CD4-positive, alpha-beta T cell treated with Interleukin-15 for 4 hours (primary cell): ENCODE measurements at regions not wholly inside any gene's neighbourhood (a gene's known extent, or its start where the extent isn't known, plus 50 kb on each side); places are given as distances from the start of the nearest gene placed in this dataset.

Experiments used
- DNase-seq: peaks from one replicate; pipeline ENCODE4 v3.0.0-alpha.2; 2020; ENCODE audit warnings: low spot score

DNA sequence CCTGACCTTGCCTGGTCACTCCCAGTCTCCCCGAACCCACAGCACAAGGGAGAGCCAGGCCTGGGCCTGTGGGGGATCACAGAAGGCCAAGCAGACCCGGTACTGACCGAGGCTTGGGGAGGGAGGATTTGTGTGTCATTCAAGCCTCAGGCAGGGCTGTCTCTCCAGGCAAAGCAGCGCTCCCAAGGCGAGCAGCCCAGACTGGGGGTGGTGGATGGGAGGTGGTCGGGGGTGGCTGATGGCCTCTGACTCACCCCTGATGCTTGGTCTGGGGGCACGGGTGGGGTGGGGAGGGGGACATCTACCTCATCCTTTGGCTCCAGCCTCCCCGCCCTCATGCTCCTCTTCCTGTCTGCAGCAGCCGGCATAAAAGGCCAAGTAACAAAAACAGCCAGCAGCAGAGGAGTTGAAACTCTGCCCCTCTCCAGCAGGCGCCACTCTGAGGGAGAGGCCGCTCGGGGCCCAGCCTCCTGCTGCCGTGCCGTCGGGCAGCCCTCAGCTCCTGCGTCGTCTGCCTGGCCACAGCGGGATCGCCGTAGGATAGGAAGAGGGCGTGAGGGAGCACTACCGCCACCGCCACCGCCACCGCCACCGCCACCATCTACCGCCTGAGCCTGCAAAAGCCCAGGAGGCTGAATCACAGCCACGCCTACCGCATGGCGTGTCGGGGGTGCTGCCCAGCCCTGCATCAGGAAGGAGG lies 166.0 kb downstream of the OLFM1 start:
- no peak for DNase-seq

DNA sequence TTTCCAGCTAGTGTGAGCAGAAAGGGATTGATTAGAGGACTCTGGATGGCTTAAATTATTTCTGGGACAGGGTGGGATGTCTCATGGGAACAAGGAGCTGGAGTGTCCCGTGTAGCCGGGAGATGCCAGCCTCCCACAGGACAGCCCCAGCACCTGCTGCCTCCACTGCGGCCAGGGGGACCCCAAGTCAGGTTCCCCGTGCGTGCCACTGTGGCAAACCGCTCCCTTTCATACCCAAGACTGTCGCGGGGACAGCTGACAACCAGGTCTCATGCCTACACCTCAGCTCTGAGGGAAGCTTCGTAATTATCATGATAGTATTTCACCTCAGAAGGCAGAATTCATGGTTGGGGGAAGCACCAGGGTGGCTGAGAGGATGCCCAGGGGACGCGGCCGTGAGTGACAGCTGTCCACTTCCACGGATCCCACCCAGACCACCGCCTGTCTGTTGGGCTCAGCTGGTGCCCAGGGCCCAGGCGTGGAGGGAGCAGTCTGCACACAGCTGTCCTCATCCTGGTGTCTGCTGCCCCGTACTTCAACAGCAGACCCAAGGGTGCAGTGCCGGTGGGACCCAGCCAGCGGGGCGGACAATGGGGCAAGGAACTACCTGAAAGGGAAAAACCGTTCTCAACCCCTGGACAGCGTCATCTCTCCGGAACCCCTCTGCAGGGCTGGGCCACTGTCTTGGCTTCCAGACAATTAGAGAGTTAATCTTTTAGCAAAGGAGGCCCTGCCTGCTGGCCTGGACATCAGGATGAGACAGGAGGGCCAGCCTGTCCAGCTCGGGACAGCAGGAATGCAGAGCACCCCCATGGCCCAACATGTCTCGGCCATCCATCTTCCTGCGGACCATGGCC lies 166.9 kb downstream of the OLFM1 start:
- no peak for DNase-seq

DNA sequence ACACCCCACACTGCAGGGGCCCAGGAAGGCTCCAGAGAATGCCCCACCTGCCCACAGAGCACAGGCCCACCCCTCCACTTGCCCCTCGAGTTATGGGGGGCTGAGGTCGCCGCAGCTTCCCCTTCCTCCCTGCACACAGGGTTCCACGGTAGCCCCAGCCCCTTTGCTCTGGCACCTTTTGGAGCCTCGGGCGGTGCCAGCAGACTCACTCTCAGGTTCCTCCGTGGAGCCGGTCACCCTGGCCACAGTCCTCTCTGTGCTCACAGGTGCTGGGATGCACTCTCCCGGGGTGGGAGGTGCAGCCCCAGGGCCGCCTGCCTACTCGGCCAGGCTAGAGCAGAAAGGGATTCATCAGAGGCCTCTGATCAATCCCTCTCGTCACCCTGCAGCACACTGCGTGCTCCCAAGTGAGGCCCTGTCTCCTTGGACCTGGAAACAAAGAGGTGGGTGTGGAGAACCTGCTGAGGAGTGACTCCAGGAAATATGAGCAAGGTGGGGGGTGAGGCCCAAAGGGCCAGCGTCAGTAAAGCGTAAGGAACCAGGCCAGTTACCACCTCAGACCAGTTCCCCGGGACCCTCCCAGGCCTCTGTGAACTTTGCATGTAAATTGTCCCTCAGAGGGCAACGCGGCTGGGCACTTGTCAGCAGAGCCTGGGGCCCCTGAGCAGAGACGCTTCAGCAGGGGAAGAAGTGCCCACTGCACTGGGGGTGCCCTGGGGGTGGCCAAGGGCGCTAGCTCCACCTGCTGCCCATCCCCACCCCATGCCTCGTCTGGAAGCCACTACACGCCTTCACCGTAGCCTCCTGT lies 167.8 kb downstream of the OLFM1 start:
- DNase-seq, result no peak

DNA sequence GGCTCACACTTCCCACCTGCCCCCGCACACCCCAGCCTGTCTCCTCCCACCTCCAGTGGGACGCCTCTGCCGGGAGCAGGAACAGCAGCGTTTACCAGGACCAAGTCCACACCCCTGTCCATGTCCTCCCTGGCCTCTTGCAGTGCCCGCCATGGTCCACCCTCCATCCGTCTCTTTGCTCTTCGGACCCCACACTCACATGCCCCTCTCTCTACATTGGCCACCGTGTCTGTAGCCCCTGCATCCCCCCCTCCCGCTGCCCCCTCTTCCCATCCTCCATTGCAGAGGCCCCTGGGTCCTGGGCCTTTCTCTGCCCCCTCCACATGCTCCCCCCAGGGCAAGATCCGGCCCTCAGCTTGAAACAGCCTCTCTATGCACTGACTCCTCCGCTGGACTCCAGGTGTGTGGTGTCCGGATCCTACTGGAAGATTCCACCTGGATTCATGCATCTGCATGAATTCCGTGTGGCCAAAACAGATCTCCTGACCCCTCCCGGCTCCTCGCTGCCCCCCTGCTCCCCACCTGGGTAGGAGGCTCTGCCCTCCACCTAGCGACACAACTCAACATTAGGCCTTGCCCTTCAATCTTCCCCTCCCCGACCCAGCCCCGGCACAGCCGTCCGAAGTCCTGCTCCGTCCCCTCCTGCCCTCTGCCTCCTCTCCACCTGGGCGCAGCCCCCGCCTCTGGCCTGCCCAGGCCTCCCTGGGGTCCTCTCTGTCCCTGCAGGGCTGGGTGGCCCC lies 168.5 kb downstream of the OLFM1 start:
- no peak for DNase-seq

DNA sequence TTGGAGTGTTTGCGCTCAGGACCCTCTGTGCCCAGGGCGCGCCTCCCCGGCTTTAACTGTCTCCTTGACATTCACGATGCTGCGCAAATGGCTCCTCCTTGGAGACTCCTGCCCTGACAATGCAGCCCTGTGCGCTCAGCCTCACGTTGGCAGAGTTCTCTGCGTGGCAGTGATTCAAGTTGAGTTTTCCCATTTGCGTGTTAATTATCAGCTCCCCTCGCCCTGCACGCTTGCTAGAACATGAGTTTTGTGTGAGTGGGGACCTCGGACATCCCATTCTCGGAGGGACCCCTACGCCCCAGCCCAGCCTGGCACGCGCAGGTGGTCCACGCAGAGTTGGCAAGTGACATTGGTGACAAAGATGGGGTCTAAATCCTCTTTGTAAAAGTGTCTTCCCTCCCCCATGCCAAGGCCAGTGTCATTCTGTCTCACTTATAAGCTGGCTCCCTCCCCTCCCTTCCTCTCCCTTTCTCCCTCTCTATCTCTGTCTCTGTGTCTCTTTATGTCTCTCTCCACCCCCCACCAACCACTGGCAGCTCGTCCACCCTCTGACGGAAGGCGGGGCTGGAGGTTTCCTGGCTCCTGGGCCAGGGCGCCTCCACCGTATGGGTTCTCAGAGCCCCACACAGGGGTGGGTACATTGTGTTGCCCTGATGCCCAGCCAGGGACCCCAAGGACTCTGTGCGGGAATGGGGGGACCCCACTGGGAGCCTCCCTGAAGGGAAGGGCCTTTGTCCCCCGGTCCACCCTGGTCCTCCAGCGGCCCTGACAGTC lies 169.3 kb downstream of the OLFM1 start:
- no peak for DNase-seq

DNA sequence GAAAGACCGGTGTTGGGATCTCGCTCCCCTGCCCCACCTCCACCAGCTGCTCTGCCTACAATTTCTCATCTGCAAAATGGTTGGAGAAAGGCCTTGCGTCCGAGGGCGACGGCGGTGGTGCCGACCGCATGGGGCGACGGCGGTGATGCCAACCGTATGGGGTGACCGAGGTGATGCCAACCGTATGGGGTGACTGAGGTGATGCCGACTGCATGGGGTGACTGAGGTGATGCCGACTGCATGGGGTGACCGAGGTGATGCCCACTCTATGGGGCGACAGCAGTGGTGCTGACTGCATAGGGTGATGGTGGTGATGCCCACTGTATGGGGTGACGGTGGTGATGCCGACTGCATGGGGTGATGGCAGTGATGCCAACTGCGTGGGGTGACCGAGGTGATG lies 171.0 kb downstream of the OLFM1 start:
- DNase-seq, result no peak

DNA sequence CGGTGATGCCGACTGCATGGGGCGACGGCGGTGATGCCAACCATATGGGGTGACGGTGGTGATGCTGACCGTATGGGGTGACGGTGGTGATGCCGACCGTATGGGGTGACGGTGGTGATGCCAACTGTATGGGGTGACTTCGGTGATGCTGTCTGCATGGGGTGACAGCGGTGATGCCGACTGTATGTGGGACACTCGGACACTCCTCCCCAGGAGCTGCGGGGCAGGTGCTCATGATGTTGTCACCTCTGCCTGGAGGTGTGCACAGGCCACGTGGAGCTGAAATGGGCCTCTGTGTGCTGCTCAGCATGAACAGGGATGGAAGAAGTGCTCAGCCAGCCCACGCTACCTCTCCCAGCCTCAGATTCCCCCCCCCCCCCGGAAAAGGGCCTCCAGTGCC lies 171.8 kb downstream of the OLFM1 start:
- DNase-seq, result no peak

DNA sequence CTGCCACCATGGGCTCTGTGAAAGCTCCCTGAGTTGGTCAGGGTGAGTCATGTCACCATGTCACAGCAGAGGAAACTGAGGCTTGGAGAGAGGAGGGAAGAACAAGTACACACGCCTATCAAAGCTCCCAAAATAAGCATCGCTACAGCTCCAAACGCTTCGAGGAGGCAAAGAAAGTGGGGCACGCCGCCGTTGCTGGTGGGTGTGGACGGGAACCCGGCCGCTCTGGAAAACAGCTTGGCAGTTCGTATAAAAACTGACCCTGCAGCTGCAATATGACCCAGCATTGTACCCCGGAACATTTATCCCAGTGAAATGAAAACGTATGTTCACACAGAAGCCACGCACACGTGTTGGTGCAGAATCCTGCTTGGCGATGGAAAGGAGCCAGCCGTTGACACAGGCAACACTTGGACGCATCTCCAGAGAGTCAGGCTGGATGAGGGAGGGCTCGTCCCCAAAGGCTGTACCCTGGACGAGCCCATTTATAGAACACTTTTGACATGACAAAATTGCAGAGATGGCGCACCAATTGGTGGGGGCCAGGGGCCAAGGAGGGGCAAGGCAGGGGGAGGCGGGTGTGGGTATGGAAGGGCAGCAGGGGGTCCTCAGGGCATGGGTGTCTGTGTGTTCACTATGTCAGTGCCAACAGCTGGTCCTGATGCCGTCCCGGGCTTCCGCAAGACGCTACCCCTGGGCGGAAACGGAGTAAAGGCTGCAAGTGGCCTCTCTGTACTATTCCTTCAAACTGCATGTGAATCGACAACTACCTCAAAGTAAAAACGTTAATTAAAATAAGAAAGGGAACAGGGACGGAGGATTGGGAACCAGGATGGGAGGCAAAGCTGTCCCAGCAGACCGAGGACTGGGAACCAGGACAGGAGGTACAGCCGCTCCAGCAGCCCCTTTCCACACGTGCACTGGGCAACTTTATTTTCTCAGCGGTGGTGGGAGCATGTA lies 173.0 kb downstream of the OLFM1 start:
- DNase-seq, result no peak

DNA sequence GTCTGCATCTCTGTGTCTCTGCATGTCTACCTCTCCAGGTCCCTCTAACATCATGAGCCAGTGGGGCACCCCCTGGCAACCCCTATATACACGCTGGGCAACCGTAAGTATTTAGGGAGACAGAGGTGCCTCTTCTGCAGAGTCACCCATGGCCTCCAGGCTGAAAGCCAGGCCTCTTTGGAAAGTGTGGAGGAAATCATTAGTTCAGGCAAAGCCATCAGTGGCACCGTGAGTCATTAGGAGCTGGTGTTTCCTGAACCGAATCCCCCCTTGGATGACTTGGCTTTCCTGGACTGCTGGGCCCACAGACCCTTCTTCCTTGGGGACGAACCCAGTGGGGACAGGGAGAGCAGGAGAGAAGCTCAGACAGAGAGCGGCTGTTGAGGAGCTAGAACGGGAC lies 174.8 kb downstream of the OLFM1 start:
- DNase-seq, result no peak

DNA sequence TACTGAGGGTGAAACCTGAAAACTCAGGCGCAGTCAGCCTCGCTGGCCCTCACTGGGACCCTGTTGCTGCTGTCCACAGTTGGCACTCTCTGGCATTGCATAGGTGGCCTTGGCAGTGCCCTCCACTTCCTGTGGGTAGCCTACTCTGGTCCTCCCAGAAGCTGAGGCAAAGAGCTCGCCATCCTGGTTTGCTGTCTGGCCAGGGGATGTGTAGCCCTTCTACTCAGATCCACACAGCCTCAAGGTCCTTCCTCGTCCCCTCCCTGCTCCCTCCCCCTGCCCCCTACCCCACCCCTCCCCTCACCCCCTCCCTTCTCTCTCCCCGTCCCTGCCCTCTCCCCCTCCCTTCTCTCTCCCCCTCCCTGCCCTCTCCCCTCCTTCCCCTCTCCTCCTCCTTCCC lies 176.0 kb downstream of the OLFM1 start:
- no peak for DNase-seq

DNA sequence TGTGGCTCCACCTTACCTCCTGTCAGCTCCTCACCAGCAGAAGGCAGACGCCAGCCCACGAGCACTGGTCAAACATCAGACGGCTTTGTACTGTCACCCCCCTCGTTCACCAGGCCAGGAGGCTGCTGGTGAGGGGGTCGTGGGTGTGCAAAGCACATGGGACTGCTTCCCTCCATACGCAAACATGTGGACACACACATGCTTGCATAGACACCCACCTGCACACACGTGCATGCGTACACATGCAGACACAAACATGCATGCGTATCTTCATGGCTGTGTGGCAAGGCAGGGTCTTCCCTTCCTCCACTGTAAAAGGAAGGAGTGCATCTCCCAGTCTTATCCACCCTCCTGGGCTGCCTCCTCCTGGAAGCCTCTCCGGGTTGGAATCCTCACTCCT lies 178.5 kb downstream of the OLFM1 start:
- no peak for DNase-seq

DNA sequence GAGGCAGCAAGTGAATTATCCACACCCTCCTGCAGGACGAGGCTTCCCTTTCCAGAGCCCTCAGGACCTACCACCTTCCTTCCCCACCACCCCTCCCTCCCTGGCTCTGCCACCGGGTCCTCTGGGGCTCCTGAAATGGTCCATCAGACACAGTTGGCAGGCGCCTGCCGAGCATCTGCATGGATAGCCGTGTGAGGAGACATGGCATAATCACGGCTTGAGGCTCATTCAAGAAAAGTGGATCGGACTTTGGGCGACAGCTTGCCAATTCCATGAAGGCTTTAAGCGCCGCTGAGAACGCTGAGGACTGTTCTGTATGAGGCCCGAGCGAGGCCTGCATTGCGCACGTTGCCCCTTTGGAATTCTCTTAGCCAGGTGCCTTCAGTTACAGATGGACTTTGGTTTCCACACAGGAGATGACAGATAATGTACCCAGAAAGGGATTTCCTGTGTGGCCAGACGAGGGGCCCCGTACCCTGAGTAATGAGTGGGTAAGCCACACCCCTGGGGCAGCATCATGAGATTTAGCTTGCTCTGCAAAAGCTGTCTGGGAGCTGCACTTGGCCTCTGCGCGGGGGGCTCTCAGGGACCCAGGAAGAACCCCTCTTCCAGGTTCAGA lies 179.8 kb downstream of the OLFM1 start:
- no peak for DNase-seq

DNA sequence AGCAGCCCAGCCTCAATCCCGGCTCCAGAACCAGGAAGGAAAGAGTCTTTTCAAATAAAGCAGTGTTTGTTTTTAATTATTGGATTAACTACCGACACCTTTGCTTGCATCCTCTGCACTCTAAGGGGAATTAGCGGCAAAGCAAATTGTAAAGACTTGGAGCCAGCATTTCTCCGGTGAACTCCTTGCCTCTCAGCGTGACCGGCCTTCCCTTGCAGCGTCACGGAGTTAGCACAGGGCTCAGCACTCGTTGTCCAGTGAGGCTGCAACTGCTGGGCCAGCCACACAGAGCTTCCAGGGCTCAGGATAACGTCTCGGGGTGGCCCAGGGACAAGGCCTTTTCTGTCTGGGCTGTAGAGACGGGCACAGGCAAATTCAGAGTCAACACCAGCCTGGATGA lies 180.6 kb downstream of the OLFM1 start:
- no peak for DNase-seq

DNA sequence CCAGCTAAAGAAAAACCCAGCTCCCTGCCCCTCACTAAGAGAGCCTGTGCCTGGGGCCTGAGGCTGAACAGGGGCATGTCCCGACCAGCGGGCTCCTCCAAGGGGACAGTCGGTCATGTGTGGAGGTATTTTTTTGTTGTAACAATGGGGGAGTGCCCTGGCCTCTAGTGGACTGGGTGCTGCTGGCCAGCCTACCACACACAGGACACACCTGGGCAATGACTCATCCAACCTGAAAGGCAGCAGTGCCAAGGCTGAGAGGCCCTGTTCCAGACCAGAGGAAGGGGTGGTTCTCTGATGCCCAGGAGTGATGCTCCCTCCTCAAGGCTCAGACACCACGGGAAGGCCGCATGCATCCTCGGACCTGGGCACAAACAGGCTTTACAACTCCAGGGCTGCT lies 181.5 kb downstream of the OLFM1 start:
- no peak for DNase-seq

DNA sequence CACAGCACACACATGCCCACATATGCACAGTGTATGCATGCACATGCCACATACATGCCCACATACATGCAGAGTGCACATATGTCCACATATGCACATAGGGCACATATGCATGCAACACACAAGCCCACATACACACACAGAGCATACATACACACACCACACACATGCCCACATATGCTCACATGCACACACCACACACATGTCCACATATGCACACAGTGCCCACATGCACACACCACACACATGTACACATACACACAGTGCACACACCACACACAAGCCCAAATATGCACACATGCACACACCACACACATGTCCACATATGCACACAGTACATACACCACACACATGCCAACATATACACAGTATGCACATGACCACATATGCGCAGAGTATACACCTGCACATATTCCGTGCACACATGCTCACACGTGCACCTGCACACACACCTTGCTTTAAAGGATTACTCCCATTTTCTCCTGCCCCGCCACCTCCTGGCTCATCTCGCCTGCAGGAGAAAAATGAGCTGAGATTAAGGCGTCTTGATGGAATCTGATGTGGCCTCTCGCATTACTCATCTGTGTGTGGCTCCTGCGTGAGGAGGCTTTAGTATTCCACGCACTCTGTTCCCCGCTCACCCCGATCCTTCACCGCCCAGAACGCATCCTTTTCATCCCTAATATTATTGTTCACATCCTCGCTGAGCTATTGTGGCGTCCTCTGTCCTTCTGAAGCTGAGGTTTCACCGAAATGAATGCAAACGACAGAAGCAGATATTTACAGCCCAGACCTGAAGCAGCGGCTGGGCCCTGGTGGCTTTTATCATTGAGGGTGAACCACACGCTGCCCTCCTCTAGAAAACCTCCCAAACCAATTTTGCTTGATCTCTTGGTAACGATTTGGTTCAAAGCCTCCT lies 182.7 kb downstream of the OLFM1 start:
- no peak for DNase-seq

DNA sequence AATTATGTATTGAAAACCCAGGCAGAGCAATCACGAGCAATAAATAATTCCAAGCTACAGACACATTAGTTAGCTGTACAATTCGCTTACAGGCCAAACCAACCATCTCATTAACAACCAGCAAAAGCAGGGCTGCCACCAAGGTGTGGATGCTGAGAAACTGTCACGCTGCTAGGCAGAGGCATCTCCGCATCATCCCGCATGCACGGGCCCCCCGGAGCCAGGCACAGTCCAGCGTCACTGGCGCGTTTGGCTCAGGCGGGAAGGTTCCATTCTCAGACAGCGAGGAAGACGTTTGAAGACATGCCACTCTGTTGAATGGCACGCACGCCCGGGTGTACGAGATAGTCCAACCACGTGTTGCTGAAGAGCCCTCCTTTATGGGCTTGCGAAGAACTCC lies 184.0 kb downstream of the OLFM1 start:
- DNase-seq, result no peak

DNA sequence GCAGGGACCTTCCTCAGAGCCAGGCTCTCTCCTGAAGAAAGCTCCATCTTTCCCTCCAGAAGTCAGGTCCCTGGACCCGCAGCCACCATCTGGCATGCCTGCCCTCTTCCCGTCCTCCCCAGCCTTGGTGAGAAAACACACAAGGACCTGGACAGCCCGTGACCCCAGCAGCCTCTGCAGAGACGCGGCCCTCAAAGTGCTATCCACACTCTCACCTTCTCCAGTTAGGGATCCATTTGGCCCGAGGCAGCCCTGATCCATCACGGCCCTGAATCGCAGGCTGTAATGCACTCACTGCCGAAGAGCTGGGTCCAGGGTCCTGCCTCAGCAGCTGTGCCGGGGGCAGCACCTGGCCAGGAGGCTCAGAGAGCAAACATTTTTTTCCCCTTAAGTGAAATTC lies 185.1 kb downstream of the OLFM1 start:
- no peak for DNase-seq

DNA sequence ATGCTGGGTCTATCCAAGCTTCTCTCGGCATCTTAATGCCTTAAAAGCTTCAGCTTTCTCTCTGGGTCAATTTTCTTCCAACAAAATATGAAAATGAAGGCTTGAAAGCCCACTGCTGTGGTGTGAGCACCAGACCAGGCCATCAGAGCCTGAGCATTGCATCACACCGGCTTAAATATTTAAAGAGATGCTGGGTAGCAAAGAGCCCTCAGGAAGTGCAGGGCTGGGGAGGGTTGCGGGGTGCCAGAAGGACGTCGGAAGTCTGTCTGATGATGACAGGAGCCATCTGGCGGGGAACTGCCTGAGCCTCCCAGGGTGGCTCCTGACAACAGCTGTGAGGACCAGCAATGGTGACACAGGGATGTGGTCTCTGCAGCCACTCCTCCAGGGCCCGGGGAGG lies 185.5 kb downstream of the OLFM1 start:
- no peak for DNase-seq

DNA sequence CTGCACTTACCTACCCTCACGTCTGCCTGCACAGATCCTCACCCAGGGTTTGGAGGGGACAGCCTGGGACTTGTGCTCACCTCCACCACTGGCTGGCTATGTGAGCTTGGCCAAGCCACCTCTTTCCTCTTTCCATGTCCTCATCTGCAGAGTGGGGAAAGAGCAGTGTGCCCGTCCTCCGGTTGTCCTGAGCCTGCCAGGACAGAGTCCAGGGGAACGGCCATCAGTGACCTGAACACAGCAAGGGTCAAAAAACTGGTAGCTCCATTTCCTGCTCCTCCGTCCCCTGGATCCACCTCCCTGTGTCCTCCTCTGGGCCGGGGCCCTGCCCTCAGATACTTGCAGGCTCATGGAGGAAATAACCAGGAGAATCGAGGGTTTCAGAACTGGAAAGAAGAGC lies 187.7 kb downstream of the OLFM1 start:
- no peak for DNase-seq
